ENCODE measurements at regions not wholly inside any gene's neighbourhood (a gene's known extent, or its start where the extent isn't known, plus 50 kb on each side); places are given as distances from the start of the nearest gene placed in this dataset.

DNA sequence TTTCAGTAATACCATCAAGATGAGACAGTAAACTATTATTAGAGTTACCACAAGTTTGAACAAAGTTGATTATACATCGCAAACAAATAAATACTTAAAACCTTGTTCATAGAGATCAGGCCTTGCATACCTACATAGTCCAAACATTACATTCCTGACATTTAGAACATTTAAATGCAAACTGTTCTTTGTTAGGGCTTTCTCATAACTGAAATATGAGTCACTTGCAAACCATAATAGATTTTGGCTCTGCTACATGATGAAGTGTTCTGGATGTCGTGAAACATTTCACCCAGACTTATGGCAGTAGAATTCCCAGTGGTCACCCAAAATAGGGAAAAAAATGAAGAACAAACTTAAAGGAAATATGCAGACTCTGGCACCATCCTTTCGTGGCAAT is 75.0 kb downstream of the FAT4 start:
- Histone ChIP-seq H3K27ac (ENCODE audit: low read length in 2 of 2) (no peak overlapping the region), H3K4me2 (replicated peaks; ENCODE audit: low read depth, low read length, poor library complexity, severe bottlenecking) (no peak overlapping the region), H2AFZ (ENCODE audit: insufficient read depth, low read depth, low read length, poor library complexity, severe bottlenecking) (no peak overlapping the region), H3K9me3 (ENCODE audit: control extremely low read depth in 1 of 3, control insufficient read depth in 2 of 3, insufficient read depth in 1 of 3, low read length in 2 of 3) (peaks cover 0 to 2% (median 2%) of the 10 kb centered on the region in 3 donors), H3K9ac (ENCODE audit: low read length) (no peak overlapping the region), H3K36me3 (replicated peaks in 1 of 2; ENCODE audit: control extremely low read depth in 1 of 2, control insufficient read depth in 1 of 2, extremely low read depth in 1 of 2, insufficient read depth in 2 of 2, low read length in 1 of 2) (no peaks in the 10 kb centered on the region), H3K4me3 (ENCODE audit: control extremely low read depth in 1 of 5, extremely low read depth in 1 of 5, insufficient read depth in 1 of 5, low read depth in 2 of 5, low read length in 4 of 5) (no peak overlapping the region), H3K4me1 (ENCODE audit: control insufficient read depth in 2 of 2, insufficient read depth in 2 of 2, low read length in 2 of 2) (no peaks in the 10 kb centered on the region), H3K79me2 (ENCODE audit: control insufficient read depth, insufficient read depth, low read length) (no peaks in the 10 kb centered on the region), H4K20me1 (ENCODE audit: control insufficient read depth, insufficient read depth, low read length, poor library complexity, severe bottlenecking) (no peaks in the 10 kb centered on the region), H3K27me3 (replicated peaks in 1 of 4; ENCODE audit: control extremely low read depth in 1 of 4, control insufficient read depth in 3 of 4, insufficient read depth in 4 of 4, low read length in 3 of 4) (no peaks in the 10 kb centered on the region)
- no CpG with 5 or more reads among the region's 3 CpGs for WGBS (ENCODE audit: insufficient coverage)
- ATAC-seq (ENCODE audit: low read depth) (no peak), DNase-seq (no peak)
- ChIA-PET CTCF (no interaction called here), POLR2A (no interaction called here)
- no peak for TF ChIP-seq EZH2 (IDR thresholded peaks at IDR 0.05; ENCODE audit: borderline replicate concordance, insufficient read depth, low read depth, low read length, poor library complexity, severe bottlenecking)
- TF ChIP-seq, protein P1, sequence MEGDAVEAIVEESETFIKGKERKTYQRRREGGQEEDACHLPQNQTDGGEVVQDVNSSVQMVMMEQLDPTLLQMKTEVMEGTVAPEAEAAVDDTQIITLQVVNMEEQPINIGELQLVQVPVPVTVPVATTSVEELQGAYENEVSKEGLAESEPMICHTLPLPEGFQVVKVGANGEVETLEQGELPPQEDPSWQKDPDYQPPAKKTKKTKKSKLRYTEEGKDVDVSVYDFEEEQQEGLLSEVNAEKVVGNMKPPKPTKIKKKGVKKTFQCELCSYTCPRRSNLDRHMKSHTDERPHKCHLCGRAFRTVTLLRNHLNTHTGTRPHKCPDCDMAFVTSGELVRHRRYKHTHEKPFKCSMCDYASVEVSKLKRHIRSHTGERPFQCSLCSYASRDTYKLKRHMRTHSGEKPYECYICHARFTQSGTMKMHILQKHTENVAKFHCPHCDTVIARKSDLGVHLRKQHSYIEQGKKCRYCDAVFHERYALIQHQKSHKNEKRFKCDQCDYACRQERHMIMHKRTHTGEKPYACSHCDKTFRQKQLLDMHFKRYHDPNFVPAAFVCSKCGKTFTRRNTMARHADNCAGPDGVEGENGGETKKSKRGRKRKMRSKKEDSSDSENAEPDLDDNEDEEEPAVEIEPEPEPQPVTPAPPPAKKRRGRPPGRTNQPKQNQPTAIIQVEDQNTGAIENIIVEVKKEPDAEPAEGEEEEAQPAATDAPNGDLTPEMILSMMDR (IDR thresholded peaks at IDR 0.05) = no peak
- intact Hi-C loops (cut with micrococcal nuclease) = no loop called here
- H3K4me1 Mint-ChIP-seq = no peaks in the 10 kb centered on the region
- H3K4me3 Mint-ChIP-seq = no peak overlapping the region
- H3K9me3 Mint-ChIP-seq (ENCODE audit: insufficient read depth) = peaks cover 6% of the 10 kb centered on the region
- no peak overlapping the region for H3K27ac Mint-ChIP-seq
- no peaks in the 10 kb centered on the region for H3K27me3 Mint-ChIP-seq

GRCh38 chr4:125390126-125390525 is 75.4 kb downstream of the FAT4 start:
- Mint-ChIP-seq H3K27me3 (no peaks in the 10 kb centered on the region), H3K4me1 (no peaks in the 10 kb centered on the region), H3K27ac (no peak overlapping the region), H3K4me3 (no peak overlapping the region), H3K9me3 (ENCODE audit: insufficient read depth) (peaks cover 6% of the 10 kb centered on the region)
- Histone ChIP-seq H3K4me3 (ENCODE audit: control extremely low read depth in 1 of 5, extremely low read depth in 1 of 5, insufficient read depth in 1 of 5, low read depth in 2 of 5, low read length in 4 of 5) (no peak overlapping the region), H3K9ac (ENCODE audit: low read length) (no peak overlapping the region), H3K9me3 (ENCODE audit: control extremely low read depth in 1 of 3, control insufficient read depth in 2 of 3, insufficient read depth in 1 of 3, low read length in 2 of 3) (peaks cover 0 to 2% (median 2%) of the 10 kb centered on the region in 3 donors), H3K4me2 (replicated peaks; ENCODE audit: low read depth, low read length, poor library complexity, severe bottlenecking) (no peak overlapping the region), H2AFZ (ENCODE audit: insufficient read depth, low read depth, low read length, poor library complexity, severe bottlenecking) (no peak overlapping the region), H3K4me1 (ENCODE audit: control insufficient read depth in 2 of 2, insufficient read depth in 2 of 2, low read length in 2 of 2) (no peaks in the 10 kb centered on the region), H3K27ac (ENCODE audit: low read length in 2 of 2) (no peak overlapping the region), H3K27me3 (replicated peaks in 1 of 4; ENCODE audit: control extremely low read depth in 1 of 4, control insufficient read depth in 3 of 4, insufficient read depth in 4 of 4, low read length in 3 of 4) (no peaks in the 10 kb centered on the region), H3K36me3 (replicated peaks in 1 of 2; ENCODE audit: control extremely low read depth in 1 of 2, control insufficient read depth in 1 of 2, extremely low read depth in 1 of 2, insufficient read depth in 2 of 2, low read length in 1 of 2) (no peaks in the 10 kb centered on the region), H4K20me1 (ENCODE audit: control insufficient read depth, insufficient read depth, low read length, poor library complexity, severe bottlenecking) (no peaks in the 10 kb centered on the region), H3K79me2 (ENCODE audit: control insufficient read depth, insufficient read depth, low read length) (no peaks in the 10 kb centered on the region)
- WGBS (ENCODE audit: insufficient coverage) = no CpG with 5 or more reads among the region's 4 CpGs
- ChIA-PET POLR2A (no interaction called here), CTCF (no interaction called here)
- TF ChIP-seq, protein P1 (IDR thresholded peaks at IDR 0.05) = no peak
- no peak for TF ChIP-seq EZH2 (IDR thresholded peaks at IDR 0.05; ENCODE audit: borderline replicate concordance, insufficient read depth, low read depth, low read length, poor library complexity, severe bottlenecking)
- DNase-seq (no peak), ATAC-seq (ENCODE audit: low read depth) (no peak)
- intact Hi-C loops (cut with micrococcal nuclease) = no loop called here

All from B cell (primary cell).